Neuronal stem cell (in vitro differentiated cells): ENCODE measurements at regions not wholly inside any gene's neighbourhood (a gene's known extent, or its start where the extent isn't known, plus 50 kb on each side); places are given as distances from the start of the nearest gene placed in this dataset.
A peak's percentile ranks its signal among the peaks of the same experiment; 100 is the strongest.
"Not testable (repeated sequence)": the region's sequence is repeated elsewhere in the genome, so short reads cannot be mapped to it uniquely, and the experiment has no call there.

Source experiments
- DNase-seq: peaks from one replicate; pipeline ENCODE4 v3.0.0-alpha.2; 2013; ENCODE audit warnings: low spot score
- H2AFZ ChIP-seq: one replicate; pipeline ENCODE4 v1.6.1; 2013; ENCODE audit warnings: mild to moderate bottlenecking, low read length, inconsistent platforms
- H2AK5ac ChIP-seq: 2 replicates; pipeline ENCODE4 v1.6.1; 2013; ENCODE audit warnings: low read depth, mild to moderate bottlenecking, inconsistent platforms, low read length, moderate library complexity, mixed read lengths
- H2BK120ac ChIP-seq: 2 replicates; pipeline ENCODE4 v1.6.1; 2013; ENCODE audit warnings: low read depth, mild to moderate bottlenecking, inconsistent platforms, low read length, moderate library complexity, mixed read lengths
- H2BK12ac ChIP-seq: one replicate; pipeline ENCODE4 v1.6.1; 2013; ENCODE audit warnings: low read length, inconsistent platforms
- H2BK15ac ChIP-seq: 2 replicates; pipeline ENCODE4 v1.6.1; 2013; ENCODE audit warnings: mild to moderate bottlenecking, low read length, inconsistent platforms, mixed read lengths
- H2BK5ac ChIP-seq: one replicate; pipeline ENCODE4 v1.6.1; 2013; ENCODE audit warnings: inconsistent platforms, mild to moderate bottlenecking, low read length, moderate library complexity
- H3K14ac ChIP-seq: one replicate; pipeline ENCODE4 v1.6.1; 2013; ENCODE audit warnings: low read length, inconsistent platforms
- H3K18ac ChIP-seq: 2 replicates; pipeline ENCODE4 v1.6.1; 2013; ENCODE audit warnings: low read length, inconsistent platforms
- H3K23ac ChIP-seq: 2 replicates; pipeline ENCODE4 v1.6.1; 2013; ENCODE audit warnings: low read depth, mild to moderate bottlenecking, mixed read lengths, low read length, inconsistent platforms; ENCODE audit not compliant: poor library complexity
- H3K27ac ChIP-seq: replicated peaks from 3 replicates; pipeline ENCODE4 v1.5.1; 2013; ENCODE audit warnings: low read length, inconsistent platforms
- H3K27me3 ChIP-seq, 3 experiments: 2 replicates each; pipeline ENCODE4 v1.6.1; 2013; ENCODE audit warnings: low read length in 3 of 3, mild to moderate bottlenecking in 2 of 3, inconsistent platforms in 1 of 3, low read depth in 1 of 3, mixed read lengths in 1 of 3, moderate library complexity in 1 of 3; ENCODE audit not compliant: control insufficient read depth in 3 of 3, insufficient read depth in 3 of 3
- H3K36me3 ChIP-seq, 2 donors: replicated peaks in 1 of 2; 2 replicates each; pipeline ENCODE4 v1.6.1; 2013; ENCODE audit warnings: low read length in 2 of 2; ENCODE audit not compliant: control insufficient read depth in 2 of 2, insufficient read depth in 2 of 2
- H3K4ac ChIP-seq: 2 replicates; pipeline ENCODE4 v1.6.1; 2013; ENCODE audit warnings: inconsistent platforms, mild to moderate bottlenecking, low read length, moderate library complexity
- H3K4me1 ChIP-seq, 2 donors: 1 replicate in 1 of 2; 2 replicates in 1 of 2; pipeline ENCODE4 v1.6.1; 2013; ENCODE audit warnings: low read length in 2 of 2, low read depth in 1 of 2; ENCODE audit not compliant: control insufficient read depth in 2 of 2, insufficient read depth in 1 of 2
- H3K4me2 ChIP-seq: one replicate; pipeline ENCODE4 v1.6.1; 2013; ENCODE audit warnings: mild to moderate bottlenecking, low read length, inconsistent platforms; ENCODE audit not compliant: insufficient read depth, poor library complexity, severe bottlenecking
- H3K4me3 ChIP-seq, 2 donors: 2 replicates each; pipeline ENCODE4 v1.5.1; 2013; ENCODE audit warnings: low read length in 2 of 2, mild to moderate bottlenecking in 2 of 2, inconsistent platforms in 1 of 2, moderate library complexity in 1 of 2
- H3K79me1 ChIP-seq: one replicate; pipeline ENCODE4 v1.6.1; 2013; ENCODE audit warnings: low read depth, mild to moderate bottlenecking, inconsistent platforms, low read length, moderate library complexity
- H3K9ac ChIP-seq: one replicate; pipeline ENCODE4 v1.6.1; 2013; ENCODE audit warnings: mild to moderate bottlenecking, low read depth, low read length, inconsistent platforms; ENCODE audit not compliant: poor library complexity
- H3K9me3 ChIP-seq, 2 donors: replicated peaks in 1 of 2; 2 replicates each; pipeline versions ENCODE3 to v1.6.1; 2013; ENCODE audit warnings: low read length in 2 of 2, mild to moderate bottlenecking in 2 of 2, inconsistent platforms in 1 of 2, low read depth in 1 of 2, mixed read lengths in 1 of 2, moderate library complexity in 1 of 2; ENCODE audit not compliant: control insufficient read depth in 2 of 2, insufficient read depth in 1 of 2
- H4K8ac ChIP-seq: one replicate; pipeline ENCODE4 v1.6.1; 2013; ENCODE audit warnings: low read depth, mild to moderate bottlenecking, inconsistent platforms, low read length, moderate library complexity
- H4K91ac ChIP-seq: one replicate; pipeline ENCODE4 v1.6.1; 2013; ENCODE audit warnings: low read length, low read depth, mild to moderate bottlenecking, inconsistent platforms; ENCODE audit not compliant: poor library complexity
- WGBS, 2 donors: extraction: QIAGEN DNeasy Blood & Tissue Kit; methylation state at CpG; one replicate each; pipeline ENCODE4 v1.1.7; 2013; ENCODE audit warnings: missing lambda C conversion rate in 2 of 2, mixed read lengths in 1 of 2; ENCODE audit not compliant: insufficient read length in 2 of 2, insufficient replicate concordance in 1 of 2; ENCODE audit errors: extremely low coverage in 2 of 2; 5-methylcytosine and 5-hydroxymethylcytosine counted together

GRCh38 chr2:10196110-10196892, 73.8 kb downstream of the RRM2 start:
- Histone ChIP-seq H3K27ac (no peak overlapping the region), H3K4ac (no peak overlapping the region), H3K23ac (peak overlapping the region; percentile 55), H3K27me3 (no peaks in the 10 kb centered on the region), H4K8ac (no peak overlapping the region), H2BK5ac (peak overlapping the region; percentile 77), H3K36me3 (peaks cover 0 to 2% of the 10 kb centered on the region in 2 donors), H3K14ac (no peak overlapping the region), H2BK120ac (no peak overlapping the region), H2BK12ac (no peak overlapping the region), H3K4me2 (no peak overlapping the region), H3K9ac (no peak overlapping the region), H2AFZ (no peak overlapping the region), H2AK5ac (no peak overlapping the region), H4K91ac (no peak overlapping the region), H3K4me1 (no peaks in the 10 kb centered on the region), H3K79me1 (peaks cover 2% of the 10 kb centered on the region), H3K18ac (peak overlapping the region; percentile 51), H3K4me3 (no peak overlapping the region), H3K9me3 (peaks cover 14% of the 10 kb centered on the region in 2 donors), H2BK15ac (no peak overlapping the region)
- DNase-seq = no peak
- WGBS, 2 donors = no CpG with 5 or more reads among the region's 22 CpGs

- Histone ChIP-seq H2BK12ac (no peak overlapping the region), H3K9ac (no peak overlapping the region), H4K8ac (no peak overlapping the region), H2BK120ac (no peak overlapping the region), H3K4me1 (no peaks in the 10 kb centered on the region), H3K4ac (no peak overlapping the region), H3K27me3 (no peaks in the 10 kb centered on the region), H3K23ac (peak overlapping the region; percentile 73), H4K91ac (no peak overlapping the region), H3K18ac (peak overlapping the region; percentile 13), H2AK5ac (no peak overlapping the region), H3K27ac (no peak overlapping the region), H3K14ac (no peak overlapping the region), H3K9me3 (peaks cover 14% of the 10 kb centered on the region in 2 donors), H3K4me2 (no peak overlapping the region), H3K4me3 (no peak overlapping the region), H2BK15ac (no peak overlapping the region), H3K79me1 (peaks cover 2% of the 10 kb centered on the region), H2AFZ (no peak overlapping the region), H2BK5ac (peak overlapping the region; percentile 77), H3K36me3 (peaks cover 0 to 3% of the 10 kb centered on the region in 2 donors)
- no peak for DNase-seq
- WGBS, 2 donors = no CpG with 5 or more reads among the region's 17 CpGs
Observed at GRCh38 chr2:10196948-10197696, 74.6 kb downstream of the RRM2 start.

GRCh38 chr2:10197697-10198076, 75.1 kb downstream of the RRM2 start:
- WGBS, 2 donors = no CpG with 5 or more reads among the region's 5 CpGs
- no peak overlapping the region for H3K9ac ChIP-seq
- no peak overlapping the region for H2BK15ac ChIP-seq
- no peak overlapping the region for H3K4ac ChIP-seq
- no peak overlapping the region for H2BK120ac ChIP-seq
- no peak overlapping the region for H4K8ac ChIP-seq
- H2BK12ac ChIP-seq = no peak overlapping the region
- no peak overlapping the region for H3K27ac ChIP-seq
- no peak overlapping the region for H3K23ac ChIP-seq
- no peak overlapping the region for H4K91ac ChIP-seq
- H3K36me3 ChIP-seq = peaks cover 0 to 3% of the 10 kb centered on the region in 2 donors
- no peaks in the 10 kb centered on the region for H3K27me3 ChIP-seq
- H2AK5ac ChIP-seq = no peak overlapping the region
- H3K18ac ChIP-seq = no peak overlapping the region
- peaks cover 2% of the 10 kb centered on the region for H3K79me1 ChIP-seq
- peaks cover 14% of the 10 kb centered on the region in 2 donors for H3K9me3 ChIP-seq
- DNase-seq = no peak
- H3K4me2 ChIP-seq = no peak overlapping the region
- H2BK5ac ChIP-seq = no peak overlapping the region
- no peak overlapping the region for H3K14ac ChIP-seq
- no peak overlapping the region for H2AFZ ChIP-seq
- H3K4me1 ChIP-seq = no peaks in the 10 kb centered on the region
- H3K4me3 ChIP-seq = no peak overlapping the region

- H4K91ac ChIP-seq, H3K14ac ChIP-seq, H3K27me3 ChIP-seq, H3K27ac ChIP-seq, DNase-seq, H3K23ac ChIP-seq, H3K18ac ChIP-seq, H2BK120ac ChIP-seq, H2AFZ ChIP-seq, H4K8ac ChIP-seq, H2BK15ac ChIP-seq, H2BK5ac ChIP-seq, H3K79me1 ChIP-seq, H2BK12ac ChIP-seq, H3K4me2 ChIP-seq, H3K4me1 ChIP-seq, H3K4me3 ChIP-seq, H3K9ac ChIP-seq, H3K36me3 ChIP-seq, H2AK5ac ChIP-seq, H3K4ac ChIP-seq: not testable (repeated sequence)
- WGBS, 2 donors = no CpG with 5 or more reads among the region's 6 CpGs
- peaks cover 14% of the 10 kb centered on the region in 2 donors for H3K9me3 ChIP-seq
Observed at GRCh38 chr2:10198482-10198881, 75.9 kb downstream of the RRM2 start.
